HepG2 (cell line): ENCODE measurements at regions not wholly inside any gene's neighbourhood (a gene's known extent, or its start where the extent isn't known, plus 50 kb on each side); places are given as distances from the start of the nearest gene placed in this dataset.
A peak's percentile ranks its signal among the peaks of the same experiment; 100 is the strongest.

Experiments used
- AHR ChIP-seq: IDR thresholded peaks from 2 replicates; pipeline ENCODE4 v1.6.1; 2018; ENCODE audit warnings: missing genetic modification reagents, missing compliant biosample characterization
- ATF5 ChIP-seq: sonication (generic); formaldehyde crosslinking; IDR thresholded peaks from 2 replicates; pipeline ENCODE4 v1.4.0; 2020; ENCODE audit warnings: mild to moderate bottlenecking, low read depth, missing genetic modification reagents
- CSRNP2 ChIP-seq: sonication (generic); formaldehyde crosslinking; conservative IDR thresholded peaks from 2 replicates; pipeline ENCODE4 v1.8.0; 2022; ENCODE audit warnings: low read depth, missing genetic modification reagents
- E2F1 ChIP-seq: sonication (generic); formaldehyde crosslinking; IDR thresholded peaks from 2 replicates; pipeline ENCODE4 v1.5.0; 2020; ENCODE audit warnings: missing genetic modification reagents
- FOXC1 ChIP-seq: sonication (generic); formaldehyde crosslinking; IDR thresholded peaks from 2 replicates; pipeline ENCODE4 v1.8.0; 2022; ENCODE audit warnings: mild to moderate bottlenecking, missing genetic modification reagents, borderline replicate concordance
- GATAD1 ChIP-seq: IDR thresholded peaks from 2 replicates; pipeline ENCODE4 v1.6.1; 2016; ENCODE audit warnings: missing genetic modification reagents, missing compliant biosample characterization
- GTF3A ChIP-seq: sonication (generic); formaldehyde crosslinking; conservative IDR thresholded peaks from 2 replicates; pipeline ENCODE4 v1.4.0; 2020; ENCODE audit warnings: mild to moderate bottlenecking, missing genetic modification reagents
- HDAC6 ChIP-seq: fragments of 200-600 bp; sonication (generic); IDR thresholded peaks from 2 replicates; pipeline ENCODE4 v1.7.0; 2017; ENCODE audit warnings: mild to moderate bottlenecking, antibody characterized with exemption, low read length, low read depth
- ISX ChIP-seq: sonication (generic); formaldehyde crosslinking; conservative IDR thresholded peaks from 2 replicates; pipeline ENCODE4 v1.5.0; 2020; ENCODE audit warnings: missing genetic modification reagents
- KMT2B ChIP-seq: IDR thresholded peaks from 2 replicates; pipeline ENCODE4 v1.6.1; 2016; ENCODE audit warnings: missing genetic modification reagents, missing compliant biosample characterization
- MNT ChIP-seq: fragments of 450-650 bp; IDR thresholded peaks from 2 replicates; pipeline ENCODE4 v1.6.1; 2016
- MTA1 ChIP-seq: sonication (generic); formaldehyde crosslinking; IDR thresholded peaks from 2 replicates; pipeline ENCODE4 v1.4.0; 2020; ENCODE audit warnings: missing genetic modification reagents, mild to moderate bottlenecking, borderline replicate concordance
- NFYB ChIP-seq: sonication (generic); formaldehyde crosslinking; IDR thresholded peaks from 2 replicates; pipeline ENCODE4 v1.4.0; 2020; ENCODE audit warnings: missing genetic modification reagents
- PCBP1 ChIP-seq: fragments of 200-400 bp; formaldehyde crosslinking; IDR thresholded peaks from 2 replicates; pipeline ENCODE4 v1.6.1; 2017; ENCODE audit warnings: mild to moderate bottlenecking, low read depth, low read length, borderline replicate concordance
- PHF5A ChIP-seq: IDR thresholded peaks from one replicate; pipeline ENCODE4 v1.6.1; 2018; ENCODE audit warnings: low read depth, missing genetic modification reagents; ENCODE audit not compliant: unreplicated experiment
- SMAD9 ChIP-seq: sonication (generic); formaldehyde crosslinking; IDR thresholded peaks from 2 replicates; pipeline ENCODE4 v1.5.1; 2020; ENCODE audit warnings: mild to moderate bottlenecking, missing genetic modification reagents
- THYN1 ChIP-seq: sonication (generic); formaldehyde crosslinking; IDR thresholded peaks from 2 replicates; pipeline ENCODE4 v1.8.1; 2023; ENCODE audit warnings: low read depth, mild to moderate bottlenecking, moderate library complexity, missing genetic modification reagents, borderline replicate concordance
- UBTF ChIP-seq: sonication (generic); formaldehyde crosslinking; IDR thresholded peaks from 2 replicates; pipeline ENCODE4 v1.4.0; 2020; ENCODE audit warnings: mild to moderate bottlenecking, missing genetic modification reagents
- YEATS2 ChIP-seq: sonication (generic); formaldehyde crosslinking; IDR thresholded peaks from 2 replicates; pipeline ENCODE4 v1.4.0; 2020; ENCODE audit warnings: missing genetic modification reagents, borderline replicate concordance
- ZNF12 ChIP-seq: sonication (generic); formaldehyde crosslinking; IDR thresholded peaks from 2 replicates; pipeline ENCODE4 v1.5.0; 2020; ENCODE audit warnings: missing genetic modification reagents
- ZNF121 ChIP-seq: sonication (generic); formaldehyde crosslinking; IDR thresholded peaks from 2 replicates; pipeline ENCODE4 v1.5.0; 2020; ENCODE audit warnings: mild to moderate bottlenecking, missing genetic modification reagents
- ZNF383 ChIP-seq: sonication (generic); formaldehyde crosslinking; IDR thresholded peaks from 2 replicates; pipeline ENCODE4 v1.4.0; 2020; ENCODE audit warnings: missing genetic modification reagents, mild to moderate bottlenecking, borderline replicate concordance
- ZNF451 ChIP-seq: sonication (generic); formaldehyde crosslinking; IDR thresholded peaks from 2 replicates; pipeline ENCODE4 v1.5.0; 2020; ENCODE audit warnings: mild to moderate bottlenecking, missing genetic modification reagents
- ZNF652 ChIP-seq: IDR thresholded peaks from 2 replicates; pipeline ENCODE4 v1.6.1; 2016; ENCODE audit warnings: low read depth, borderline replicate concordance
- ZNF678 ChIP-seq: sonication (generic); formaldehyde crosslinking; IDR thresholded peaks from 2 replicates; pipeline ENCODE4 v1.4.0; 2020; ENCODE audit warnings: mild to moderate bottlenecking, missing genetic modification reagents
- ZSCAN20 ChIP-seq: sonication (generic); formaldehyde crosslinking; IDR thresholded peaks from 2 replicates; pipeline ENCODE4 v1.4.0; 2020; ENCODE audit warnings: missing genetic modification reagents, mild to moderate bottlenecking, borderline replicate concordance

- TF ChIP-seq MNT (no peak), HDAC6 (no peak), E2F1 (CRISPR knock-in tag) (no peak), ZNF678 (CRISPR knock-in tag) (no peak), KMT2B (CRISPR knock-in tag) (no peak), MTA1 (CRISPR knock-in tag) (no peak), CSRNP2 (CRISPR knock-in tag) (no peak), YEATS2 (CRISPR knock-in tag) (no peak), NFYB (CRISPR knock-in tag) (no peak), ATF5 (CRISPR knock-in tag) (no peak), ZNF121 (CRISPR knock-in tag) (no peak), PHF5A (CRISPR knock-in tag) (no peak), AHR (no peak), PCBP1 (no peak), ZNF652 (CRISPR knock-in tag) (no peak), ISX (no peak), ZNF451 (CRISPR knock-in tag) (no peak), SMAD9 (CRISPR knock-in tag) (no peak), ZSCAN20 (no peak), GATAD1 (0 out of 2 replicates have a peak, but pooled peaks have one; percentile 15), THYN1 (CRISPR knock-in tag) (no peak), ZNF12 (CRISPR knock-in tag) (no peak; the same call in 1 of the 2 replicates), UBTF (CRISPR knock-in tag) (no peak), GTF3A (CRISPR knock-in tag) (no peak), ZNF383 (CRISPR knock-in tag) (no peak), FOXC1 (CRISPR knock-in tag) (no peak)
Measured at GRCh38 chr7:12941512-12941911, 254.1 kb downstream of the ARL4A start (continued).
